Upper lobe of right lung (tissue), 1 donor: ENCODE measurements at regions not wholly inside any gene's neighbourhood (a gene's known extent, or its start where the extent isn't known, plus 50 kb on each side); places are given as distances from the start of the nearest gene placed in this dataset.

ENCODE experiments used
- ATAC-seq: fragments of 200-7000 bp; cut with Tn5 transposase; one replicate; pipeline ENCODE4 v1.9.1; 2020; ENCODE audit warnings: mild to moderate bottlenecking, moderate library complexity
- DNase-seq: peaks from one replicate; pipeline ENCODE4 v3.0.0-alpha.2; 2020
- H3K27ac ChIP-seq: fragments of 200-600 bp; one replicate; pipeline ENCODE4 v1.8.0; 2022
- H3K27me3 ChIP-seq: fragments of 200-600 bp; one replicate; pipeline ENCODE4 v1.8.0; 2022; ENCODE audit warnings: mild to moderate bottlenecking
- H3K36me3 ChIP-seq: fragments of 200-600 bp; one replicate; pipeline ENCODE4 v1.8.0; 2022
- H3K4me1 ChIP-seq: fragments of 200-600 bp; one replicate; pipeline ENCODE4 v1.8.0; 2022
- H3K4me3 ChIP-seq: fragments of 200-600 bp; one replicate; pipeline ENCODE4 v1.8.0; 2022; ENCODE audit warnings: mild to moderate bottlenecking
- H3K9me3 ChIP-seq: fragments of 200-600 bp; one replicate; pipeline ENCODE4 v1.8.0; 2022
- CTCF ChIP-seq: fragments of 200-600 bp; IDR thresholded peaks from one replicate; pipeline ENCODE4 v1.8.0; 2022; ENCODE audit warnings: antibody characterized with exemption
- intact Hi-C: fragments of 100-400 bp; cut with DNase I; formaldehyde crosslinking; loops from one replicate; pipeline ENCODE4 v1.11.0; 2022
- donor health status: DM: no; HTN: yes; CAD: no; lungs with severe emphysema.

DNA sequence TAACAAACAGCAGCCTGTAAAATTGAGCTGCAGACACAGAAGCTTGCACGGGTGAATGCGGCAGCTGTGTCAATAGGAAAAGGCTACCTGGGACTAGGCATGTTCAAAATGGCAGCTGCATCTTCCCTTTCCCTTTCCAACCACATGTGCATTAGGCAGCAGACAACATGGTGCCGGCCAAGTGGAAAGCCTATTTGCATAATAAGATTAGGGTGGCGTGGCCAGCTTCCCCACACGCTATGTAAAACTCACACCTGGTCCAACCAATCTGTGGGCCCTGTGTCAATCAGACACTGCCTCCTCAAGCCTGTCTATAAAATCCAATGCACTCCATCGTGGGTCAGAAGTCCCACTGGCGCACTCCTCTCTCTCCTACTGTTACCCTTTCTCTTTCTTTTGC is 61.0 kb upstream of the RBBP6 start:
- DNase-seq, result no peak
- ATAC-seq, result no peak
- intact Hi-C loops, result no loop called here

GRCh38 chr16:24482681-24483202 is 56.6 kb upstream of the RBBP6 start:
- Histone ChIP-seq H3K4me1 (no peaks in the 10 kb centered on the region), H3K4me3 (no peak overlapping the region), H3K27me3 (no peaks in the 10 kb centered on the region), H3K9me3 (no peaks in the 10 kb centered on the region), H3K36me3 (no peaks in the 10 kb centered on the region), H3K27ac (no peak overlapping the region)
- DNase-seq (no peak), ATAC-seq (no peak)
- no peak for TF ChIP-seq CTCF
- intact Hi-C loops, result no loop called here

More for the DNA sequence above, 61.0 kb upstream of the RBBP6 start:
- Histone ChIP-seq H3K36me3 (no peaks in the 10 kb centered on the region), H3K27me3 (no peaks in the 10 kb centered on the region), H3K4me3 (no peak overlapping the region), H3K9me3 (no peaks in the 10 kb centered on the region), H3K4me1 (no peaks in the 10 kb centered on the region), H3K27ac (no peak overlapping the region)
- no peak for TF ChIP-seq CTCF

- H3K27ac ChIP-seq, result no peak overlapping the region
- intact Hi-C loops, result no loop called here
- H3K27me3 ChIP-seq, result peaks cover 15% of the 10 kb centered on the region
- H3K36me3 ChIP-seq, result no peaks in the 10 kb centered on the region
- DNase-seq (peak; percentile 9), ATAC-seq (no peak)
- H3K9me3 ChIP-seq, result no peaks in the 10 kb centered on the region
- no peaks in the 10 kb centered on the region for H3K4me1 ChIP-seq
- no peak overlapping the region for H3K4me3 ChIP-seq
- TF ChIP-seq CTCF, result no peak
Measured at GRCh38 chr16:24488045-24488444, 51.3 kb upstream of the RBBP6 start.
